ENCODE measurements at regions not wholly inside any gene's neighbourhood (a gene's known extent, or its start where the extent isn't known, plus 50 kb on each side); places are given as distances from the start of the nearest gene placed in this dataset.

DNA sequence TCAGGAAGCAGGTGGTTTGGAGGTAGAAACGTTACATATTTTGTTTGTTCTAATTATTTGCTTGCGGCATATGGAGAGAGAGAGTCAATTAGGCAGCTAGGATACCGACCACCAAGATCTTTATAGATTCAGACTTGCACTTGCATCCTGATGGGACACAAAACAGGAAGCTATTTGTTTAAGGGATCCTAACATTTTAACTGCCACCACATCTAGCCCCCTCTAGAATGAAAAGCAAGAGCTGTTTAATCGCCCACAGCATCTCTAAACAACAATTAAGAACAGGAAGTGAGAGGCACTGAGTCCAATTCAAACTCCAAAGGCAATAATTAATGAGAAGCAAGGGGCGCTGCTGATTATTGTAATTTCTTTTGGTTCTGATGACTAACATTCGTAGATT, 182.0 kb upstream of the LINC00305 start:
- Histone ChIP-seq H3K9me3 (no peaks in the 10 kb centered on the region), H3K27me3 (no peaks in the 10 kb centered on the region), H3K27ac (no peak overlapping the region), H3K4me1 (no peaks in the 10 kb centered on the region), H3K36me3 (no peaks in the 10 kb centered on the region), H3K4me3 (no peak overlapping the region)
- 50 to 56% methylated on average over 6 of the region's 6 CpGs for WGBS, 2 donors
- no peak for DNase-seq
- intact Hi-C loops (cut with DNase I), result no loop called here
- TF ChIP-seq, protein P1, sequence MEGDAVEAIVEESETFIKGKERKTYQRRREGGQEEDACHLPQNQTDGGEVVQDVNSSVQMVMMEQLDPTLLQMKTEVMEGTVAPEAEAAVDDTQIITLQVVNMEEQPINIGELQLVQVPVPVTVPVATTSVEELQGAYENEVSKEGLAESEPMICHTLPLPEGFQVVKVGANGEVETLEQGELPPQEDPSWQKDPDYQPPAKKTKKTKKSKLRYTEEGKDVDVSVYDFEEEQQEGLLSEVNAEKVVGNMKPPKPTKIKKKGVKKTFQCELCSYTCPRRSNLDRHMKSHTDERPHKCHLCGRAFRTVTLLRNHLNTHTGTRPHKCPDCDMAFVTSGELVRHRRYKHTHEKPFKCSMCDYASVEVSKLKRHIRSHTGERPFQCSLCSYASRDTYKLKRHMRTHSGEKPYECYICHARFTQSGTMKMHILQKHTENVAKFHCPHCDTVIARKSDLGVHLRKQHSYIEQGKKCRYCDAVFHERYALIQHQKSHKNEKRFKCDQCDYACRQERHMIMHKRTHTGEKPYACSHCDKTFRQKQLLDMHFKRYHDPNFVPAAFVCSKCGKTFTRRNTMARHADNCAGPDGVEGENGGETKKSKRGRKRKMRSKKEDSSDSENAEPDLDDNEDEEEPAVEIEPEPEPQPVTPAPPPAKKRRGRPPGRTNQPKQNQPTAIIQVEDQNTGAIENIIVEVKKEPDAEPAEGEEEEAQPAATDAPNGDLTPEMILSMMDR (IDR thresholded peaks at IDR 0.05), result no peak
- TF ChIP-seq EP300 (IDR thresholded peaks at IDR 0.05) (no peak), POLR2AphosphoS5 (IDR thresholded peaks at IDR 0.05) (no peak), POLR2A (IDR thresholded peaks at IDR 0.05) (no peak)

DNA sequence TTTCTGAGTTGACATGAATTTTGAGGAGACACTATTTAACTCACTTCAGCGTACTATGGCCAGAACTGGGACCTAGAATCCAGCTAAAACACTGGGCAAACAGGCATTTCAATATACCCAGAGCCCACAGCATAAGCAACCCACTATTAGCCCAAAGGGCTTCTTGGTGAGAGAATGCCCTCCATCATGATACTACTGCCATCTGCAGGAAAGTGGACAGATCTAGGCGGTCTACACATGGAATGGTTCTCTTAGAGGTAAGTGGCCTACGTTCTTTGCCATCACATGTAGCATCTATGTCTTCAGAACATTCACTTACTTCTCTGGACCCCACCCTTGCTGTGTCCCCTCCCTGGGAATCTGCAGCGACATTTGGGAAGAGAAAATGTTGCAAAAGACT, 181.3 kb upstream of the LINC00305 start:
- intact Hi-C loops (cut with DNase I), result no loop called here
- DNase-seq, result no peak
- no peaks in the 10 kb centered on the region for H3K4me1 ChIP-seq
- H3K36me3 ChIP-seq, result no peaks in the 10 kb centered on the region
- WGBS, 2 donors, result 65 to 85% methylated on average over 4 of the region's 4 CpGs
- H3K27me3 ChIP-seq, result no peaks in the 10 kb centered on the region
- H3K27ac ChIP-seq, result no peak overlapping the region
- TF ChIP-seq POLR2AphosphoS5 (IDR thresholded peaks at IDR 0.05) (no peak), POLR2A (IDR thresholded peaks at IDR 0.05) (no peak), EP300 (IDR thresholded peaks at IDR 0.05) (no peak)
- TF ChIP-seq, protein P1 (IDR thresholded peaks at IDR 0.05), result no peak
- no peak overlapping the region for H3K4me3 ChIP-seq
- no peaks in the 10 kb centered on the region for H3K9me3 ChIP-seq

DNA sequence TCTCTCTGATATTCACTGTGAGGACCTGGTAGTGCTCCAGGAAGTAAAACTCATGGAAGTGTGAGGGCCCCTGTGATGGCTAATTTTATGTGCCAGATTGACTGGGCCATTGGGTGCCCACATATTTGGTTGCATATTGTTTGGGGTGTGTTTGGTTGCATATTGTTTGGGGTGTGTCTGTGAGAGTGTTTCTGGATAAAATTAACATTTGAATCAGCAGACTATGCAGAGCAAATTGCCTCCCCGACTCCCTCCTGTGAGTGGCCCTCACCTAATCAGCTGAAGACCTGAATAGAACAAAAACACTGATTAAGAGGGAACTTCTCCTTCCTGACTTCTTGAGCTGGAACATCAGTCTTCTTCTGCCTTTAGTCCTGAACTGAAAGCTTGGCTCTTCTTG, 173.3 kb upstream of the LINC00305 start:
- no peak overlapping the region for H3K27ac ChIP-seq
- WGBS, 2 donors, result 75 to 84% methylated on average over 1 of the region's 1 CpG
- DNase-seq, result no peak
- no peaks in the 10 kb centered on the region for H3K9me3 ChIP-seq
- TF ChIP-seq, protein P1 (IDR thresholded peaks at IDR 0.05), result no peak
- no peak for TF ChIP-seq POLR2A (IDR thresholded peaks at IDR 0.05)
- no peak for TF ChIP-seq POLR2AphosphoS5 (IDR thresholded peaks at IDR 0.05)
- TF ChIP-seq EP300 (IDR thresholded peaks at IDR 0.05), result no peak
- intact Hi-C loops (cut with DNase I), result no loop called here
- H3K36me3 ChIP-seq, result no peaks in the 10 kb centered on the region
- no peak overlapping the region for H3K4me3 ChIP-seq
- H3K27me3 ChIP-seq, result no peaks in the 10 kb centered on the region
- H3K4me1 ChIP-seq, result no peaks in the 10 kb centered on the region

DNA sequence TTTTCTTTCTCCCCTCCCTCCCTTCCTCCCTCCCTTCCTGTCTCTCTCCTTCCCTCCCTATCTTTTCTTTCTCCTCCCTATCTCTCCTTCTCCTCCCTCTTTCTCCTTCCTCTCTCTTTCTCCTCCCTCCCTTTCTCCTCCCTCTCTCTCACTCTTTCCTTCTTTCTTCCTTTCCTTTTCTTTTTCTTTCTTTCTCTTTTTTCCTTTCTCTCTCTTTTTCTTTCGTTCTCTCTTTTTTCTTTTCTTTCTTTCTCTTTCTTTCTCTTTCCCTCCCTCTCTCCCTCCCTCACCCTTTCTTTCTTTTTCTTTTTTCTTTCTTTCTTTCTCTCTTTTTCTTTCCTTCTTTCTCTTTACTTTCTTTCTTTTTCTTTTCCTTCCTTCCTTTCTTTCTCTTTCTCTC, 169.7 kb upstream of the LINC00305 start:
- no peak overlapping the region for H3K4me3 ChIP-seq
- intact Hi-C loops (cut with DNase I), result no loop called here
- no peaks in the 10 kb centered on the region for H3K36me3 ChIP-seq
- TF ChIP-seq, protein P1 (IDR thresholded peaks at IDR 0.05), result no peak
- no peak for TF ChIP-seq EP300 (IDR thresholded peaks at IDR 0.05)
- TF ChIP-seq POLR2AphosphoS5 (IDR thresholded peaks at IDR 0.05), result no peak
- TF ChIP-seq POLR2A (IDR thresholded peaks at IDR 0.05), result no peak
- DNase-seq, result no peak
- H3K9me3 ChIP-seq, result no peaks in the 10 kb centered on the region
- no peak overlapping the region for H3K27ac ChIP-seq
- WGBS, 2 donors, result 87 to 95% methylated on average over 1 of the region's 1 CpG
- H3K27me3 ChIP-seq, result no peaks in the 10 kb centered on the region
- no peaks in the 10 kb centered on the region for H3K4me1 ChIP-seq

DNA sequence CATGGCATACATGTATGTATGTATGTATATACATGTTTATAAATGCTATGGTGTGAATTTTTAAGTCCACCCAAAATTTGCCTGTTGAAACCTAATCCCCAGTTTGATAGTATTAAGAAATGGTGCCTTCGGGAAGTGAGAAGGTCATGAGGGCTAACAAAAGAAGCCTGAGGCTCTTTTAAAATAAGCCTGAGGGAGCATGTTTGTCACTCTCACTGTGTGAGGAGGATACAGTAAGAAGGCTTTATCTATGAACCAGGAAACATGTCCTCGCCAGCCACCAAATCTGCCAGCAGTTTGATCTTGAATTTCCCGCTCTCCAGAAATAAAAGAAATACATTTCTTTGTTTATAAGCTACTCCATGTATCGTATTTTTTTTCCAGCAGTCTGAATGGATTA, 163.0 kb upstream of the LINC00305 start:
- intact Hi-C loops (cut with DNase I), result no loop called here
- no peaks in the 10 kb centered on the region for H3K27me3 ChIP-seq
- no peaks in the 10 kb centered on the region for H3K36me3 ChIP-seq
- no peaks in the 10 kb centered on the region for H3K9me3 ChIP-seq
- H3K4me3 ChIP-seq, result no peak overlapping the region
- 79 to 86% methylated on average over 4 of the region's 4 CpGs for whole genome bisulfite sequencing, 2 donors
- H3K4me1 ChIP-seq, result no peaks in the 10 kb centered on the region
- DNase-seq, result no peak
- TF ChIP-seq, protein P1 (IDR thresholded peaks at IDR 0.05), result no peak
- TF ChIP-seq POLR2A (IDR thresholded peaks at IDR 0.05), result no peak
- no peak for TF ChIP-seq POLR2AphosphoS5 (IDR thresholded peaks at IDR 0.05)
- TF ChIP-seq EP300 (IDR thresholded peaks at IDR 0.05), result no peak
- H3K27ac ChIP-seq, result no peak overlapping the region
